ENCODE measurements at regions not wholly inside any gene's neighbourhood (a gene's known extent, or its start where the extent isn't known, plus 50 kb on each side); places are given as distances from the start of the nearest gene placed in this dataset.

DNA sequence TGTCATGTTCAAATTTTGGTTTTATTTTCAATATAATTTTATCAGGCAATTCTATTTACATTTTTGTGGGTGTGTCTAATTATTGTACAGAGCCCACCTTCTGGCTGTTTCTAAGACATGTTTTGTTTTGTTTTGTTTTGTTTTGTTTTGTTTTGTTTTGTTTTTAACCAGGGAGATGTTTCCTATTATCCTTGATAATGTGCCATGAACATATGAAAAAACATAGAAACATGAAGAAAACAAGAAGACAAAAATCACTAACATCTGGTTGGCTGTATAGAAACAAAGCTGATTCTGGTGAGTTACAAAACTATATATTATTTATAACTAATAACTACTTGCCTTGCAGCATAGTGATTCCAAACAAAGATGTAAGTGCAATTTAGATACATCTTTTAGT is 128.1 kb upstream of the TRPC4 start:
- no peaks in the 10 kb centered on the region for H3K4me1 Mint-ChIP-seq
- TF ChIP-seq, protein P1, sequence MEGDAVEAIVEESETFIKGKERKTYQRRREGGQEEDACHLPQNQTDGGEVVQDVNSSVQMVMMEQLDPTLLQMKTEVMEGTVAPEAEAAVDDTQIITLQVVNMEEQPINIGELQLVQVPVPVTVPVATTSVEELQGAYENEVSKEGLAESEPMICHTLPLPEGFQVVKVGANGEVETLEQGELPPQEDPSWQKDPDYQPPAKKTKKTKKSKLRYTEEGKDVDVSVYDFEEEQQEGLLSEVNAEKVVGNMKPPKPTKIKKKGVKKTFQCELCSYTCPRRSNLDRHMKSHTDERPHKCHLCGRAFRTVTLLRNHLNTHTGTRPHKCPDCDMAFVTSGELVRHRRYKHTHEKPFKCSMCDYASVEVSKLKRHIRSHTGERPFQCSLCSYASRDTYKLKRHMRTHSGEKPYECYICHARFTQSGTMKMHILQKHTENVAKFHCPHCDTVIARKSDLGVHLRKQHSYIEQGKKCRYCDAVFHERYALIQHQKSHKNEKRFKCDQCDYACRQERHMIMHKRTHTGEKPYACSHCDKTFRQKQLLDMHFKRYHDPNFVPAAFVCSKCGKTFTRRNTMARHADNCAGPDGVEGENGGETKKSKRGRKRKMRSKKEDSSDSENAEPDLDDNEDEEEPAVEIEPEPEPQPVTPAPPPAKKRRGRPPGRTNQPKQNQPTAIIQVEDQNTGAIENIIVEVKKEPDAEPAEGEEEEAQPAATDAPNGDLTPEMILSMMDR (IDR thresholded peaks at IDR 0.05) = no peak

DNA sequence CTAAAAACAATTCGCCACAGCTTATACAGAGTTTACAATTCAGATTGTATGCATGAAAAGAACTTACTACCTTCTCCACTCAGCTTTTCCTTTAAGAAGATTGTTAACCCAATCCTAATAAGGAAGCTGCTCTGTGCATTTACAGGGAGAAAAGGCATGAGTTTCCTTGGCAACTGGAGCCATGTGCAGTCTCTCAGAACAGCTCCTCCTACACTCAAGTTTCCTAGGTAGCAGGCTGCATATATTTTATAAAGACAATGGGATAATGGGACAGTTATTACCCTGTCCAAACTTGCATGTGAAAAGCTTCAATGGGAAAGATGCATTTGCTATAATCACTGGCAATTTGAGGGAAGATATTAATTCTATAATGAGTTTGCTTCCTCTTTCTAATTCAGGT is 125.5 kb upstream of the TRPC4 start:
- Histone ChIP-seq H3K4me3 (ENCODE audit: low read length) (no peak overlapping the region), H3K27me3 (ENCODE audit: control insufficient read depth, insufficient read depth, low read length) (no peaks in the 10 kb centered on the region), H3K27ac (ENCODE audit: low read length) (no peak overlapping the region), H3K9me3 (ENCODE audit: control insufficient read depth, insufficient read depth, low read length) (no peaks in the 10 kb centered on the region), H3K4me1 (ENCODE audit: control insufficient read depth, insufficient read depth, low read length) (no peaks in the 10 kb centered on the region), H3K36me3 (ENCODE audit: control insufficient read depth, insufficient read depth, low read length) (no peaks in the 10 kb centered on the region)
- TF ChIP-seq, protein P1 (IDR thresholded peaks at IDR 0.05) = no peak
- intact Hi-C loops (cut with micrococcal nuclease) = no loop called here
- WGBS (ENCODE audit: insufficient coverage) = 100% methylated on average over 1 of the region's 1 CpG
- ATAC-seq = no peak
- no peak overlapping the region for H3K4me3 Mint-ChIP-seq
- no peaks in the 10 kb centered on the region for H3K27me3 Mint-ChIP-seq (ENCODE audit: low read depth in 2 of 2)
- H3K36me3 Mint-ChIP-seq = no peaks in the 10 kb centered on the region
- DNase-seq = no peak
- H3K9me3 Mint-ChIP-seq = peaks cover 7 to 8% of the 10 kb centered on the region in 2 donors
- no peak overlapping the region for H3K27ac Mint-ChIP-seq
- no peaks in the 10 kb centered on the region for H3K4me1 Mint-ChIP-seq

More for the DNA sequence above, 128.1 kb upstream of the TRPC4 start:
- Histone ChIP-seq H3K36me3 (ENCODE audit: control insufficient read depth, insufficient read depth, low read length) (no peaks in the 10 kb centered on the region), H3K4me3 (ENCODE audit: low read length) (no peak overlapping the region), H3K27me3 (ENCODE audit: control insufficient read depth, insufficient read depth, low read length) (no peaks in the 10 kb centered on the region), H3K27ac (ENCODE audit: low read length) (no peak overlapping the region), H3K4me1 (ENCODE audit: control insufficient read depth, insufficient read depth, low read length) (no peaks in the 10 kb centered on the region), H3K9me3 (ENCODE audit: control insufficient read depth, insufficient read depth, low read length) (no peaks in the 10 kb centered on the region)
- H3K27ac Mint-ChIP-seq = no peak overlapping the region
- H3K27me3 Mint-ChIP-seq (ENCODE audit: low read depth in 2 of 2) = no peaks in the 10 kb centered on the region
- intact Hi-C loops (cut with micrococcal nuclease) = no loop called here
- no peak for DNase-seq
- no peak overlapping the region for H3K4me3 Mint-ChIP-seq
- H3K36me3 Mint-ChIP-seq = no peaks in the 10 kb centered on the region
- ATAC-seq = no peak
- peaks cover 5 to 6% of the 10 kb centered on the region in 2 donors for H3K9me3 Mint-ChIP-seq

DNA sequence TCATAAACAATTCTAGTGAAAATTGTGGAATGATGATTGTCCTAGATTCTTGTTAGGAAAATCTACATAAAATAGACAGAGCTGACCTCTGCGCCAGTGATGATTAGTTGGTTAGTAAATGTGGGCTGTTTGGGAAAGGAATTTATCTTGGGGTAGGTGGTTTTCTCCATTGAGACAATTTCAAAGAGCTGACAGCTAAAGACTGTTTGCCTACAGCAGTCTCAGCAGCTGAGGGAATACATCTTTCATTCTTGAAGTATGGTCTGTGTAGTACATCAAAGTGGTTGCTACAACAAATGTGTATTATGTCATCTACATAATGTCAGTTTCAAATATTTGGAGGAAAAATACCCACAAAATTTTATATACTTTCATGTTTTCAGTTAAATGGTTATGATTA is 117.2 kb upstream of the TRPC4 start:
- ATAC-seq (no peak), DNase-seq (no peak)
- no peaks in the 10 kb centered on the region for H3K4me1 ChIP-seq (ENCODE audit: control insufficient read depth, insufficient read depth, low read length)
- H3K4me3 ChIP-seq (ENCODE audit: low read length) = no peak overlapping the region
- Mint-ChIP-seq H3K27me3 (ENCODE audit: low read depth in 2 of 2) (no peaks in the 10 kb centered on the region), H3K27ac (no peak overlapping the region), H3K4me1 (no peaks in the 10 kb centered on the region), H3K4me3 (no peak overlapping the region), H3K36me3 (no peaks in the 10 kb centered on the region), H3K9me3 (peaks cover 8 to 10% of the 10 kb centered on the region in 2 donors)
- intact Hi-C loops (cut with micrococcal nuclease) = no loop called here
- 100% methylated on average over 1 of the region's 1 CpG for WGBS (ENCODE audit: insufficient coverage)
- no peaks in the 10 kb centered on the region for H3K36me3 ChIP-seq (ENCODE audit: control insufficient read depth, insufficient read depth, low read length)
- no peak overlapping the region for H3K27ac ChIP-seq (ENCODE audit: low read length)
- no peaks in the 10 kb centered on the region for H3K27me3 ChIP-seq (ENCODE audit: control insufficient read depth, insufficient read depth, low read length)
- H3K9me3 ChIP-seq (ENCODE audit: control insufficient read depth, insufficient read depth, low read length) = peaks cover 3% of the 10 kb centered on the region
- TF ChIP-seq, protein P1 (IDR thresholded peaks at IDR 0.05) = no peak

DNA sequence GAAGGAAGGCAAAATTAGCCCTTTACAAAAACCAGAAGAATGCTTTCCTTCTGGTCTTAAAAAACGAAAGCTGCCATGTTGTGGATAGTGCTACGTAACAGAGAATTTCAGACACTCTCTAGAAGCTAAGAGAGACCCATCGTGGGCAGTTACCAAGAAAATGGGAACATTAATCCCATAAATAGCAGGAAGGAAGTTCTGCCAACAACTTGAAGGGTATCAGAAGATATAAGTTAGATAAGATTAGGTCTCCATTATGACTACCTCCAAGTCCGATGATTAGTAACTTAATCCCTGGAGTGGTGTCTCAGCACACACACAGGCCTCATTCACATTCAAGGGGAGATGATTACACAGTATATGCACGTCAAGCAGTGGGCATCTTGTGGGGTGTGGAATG is 115.7 kb upstream of the TRPC4 start:
- ATAC-seq (no peak), DNase-seq (no peak)
- H3K4me1 Mint-ChIP-seq = no peaks in the 10 kb centered on the region
- H3K4me3 Mint-ChIP-seq = no peak overlapping the region
- WGBS (ENCODE audit: insufficient coverage) = 91% methylated on average over 4 of the region's 5 CpGs
- H3K4me3 ChIP-seq (ENCODE audit: low read length) = no peak overlapping the region
- no peaks in the 10 kb centered on the region for H3K36me3 ChIP-seq (ENCODE audit: control insufficient read depth, insufficient read depth, low read length)
- no peaks in the 10 kb centered on the region for H3K27me3 Mint-ChIP-seq (ENCODE audit: low read depth in 2 of 2)
- H3K27me3 ChIP-seq (ENCODE audit: control insufficient read depth, insufficient read depth, low read length) = no peaks in the 10 kb centered on the region
- peaks cover 3 to 6% of the 10 kb centered on the region in 2 donors for H3K9me3 Mint-ChIP-seq
- H3K4me1 ChIP-seq (ENCODE audit: control insufficient read depth, insufficient read depth, low read length) = no peaks in the 10 kb centered on the region
- H3K36me3 Mint-ChIP-seq = no peaks in the 10 kb centered on the region
- H3K27ac ChIP-seq (ENCODE audit: low read length) = no peak overlapping the region
- no peak overlapping the region for H3K27ac Mint-ChIP-seq
- TF ChIP-seq, protein P1 (IDR thresholded peaks at IDR 0.05) = no peak
- intact Hi-C loops (cut with micrococcal nuclease) = no loop called here
- H3K9me3 ChIP-seq (ENCODE audit: control insufficient read depth, insufficient read depth, low read length) = peaks cover 3% of the 10 kb centered on the region
